Kidney (tissue), 13 donors: ENCODE measurements at regions not wholly inside any gene's neighbourhood (a gene's known extent, or its start where the extent isn't known, plus 50 kb on each side); places are given as distances from the start of the nearest gene placed in this dataset.
A peak's percentile ranks its signal among the peaks of the same experiment; 100 is the strongest.

Experiments
- DNase-seq, 5 donors: peaks; one replicate each; pipeline ENCODE4 v3.0.0-alpha.2; 2013 to 2020
- FAIRE-seq: peaks from 2 replicates; lab custom pipeline; 2012; peaks lifted over from hg19 to GRCh38; lab: Jason Lieb, UNC
- H3K27ac ChIP-seq, 2 donors: one replicate each; pipeline ENCODE4 v1.7.0; 2013; ENCODE audit warnings: low read depth in 2 of 2, low read length in 2 of 2, inconsistent platforms in 1 of 2
- H3K27me3 ChIP-seq: one replicate; pipeline ENCODE4 v1.7.1; 2013; ENCODE audit warnings: low read length, inconsistent platforms; ENCODE audit not compliant: control insufficient read depth, insufficient read depth
- H3K36me3 ChIP-seq, 3 donors: one replicate each; pipeline versions ENCODE4 v1.7.0 to v1.7.1; 2013; ENCODE audit warnings: low read length in 3 of 3, control low read depth in 1 of 3, inconsistent platforms in 1 of 3; ENCODE audit not compliant: insufficient read depth in 3 of 3, control insufficient read depth in 2 of 3
- H3K4me1 ChIP-seq, 3 donors: one replicate each; pipeline versions ENCODE4 v1.7.0 to v1.7.1; 2013; ENCODE audit warnings: low read length in 3 of 3, inconsistent platforms in 1 of 3, low read depth in 1 of 3; ENCODE audit not compliant: control insufficient read depth in 2 of 3, insufficient read depth in 2 of 3
- H3K4me3 ChIP-seq, 3 donors: one replicate each; pipeline versions ENCODE4 v1.7.0 to v1.8.1; 2013; ENCODE audit warnings: low read length in 3 of 3, control low read depth in 1 of 3, inconsistent platforms in 1 of 3
- H3K9ac ChIP-seq, 3 donors: one replicate each; pipeline versions ENCODE4 v1.7.0 to v1.7.1; 2013; ENCODE audit warnings: low read length in 3 of 3, control low read depth in 1 of 3, inconsistent platforms in 1 of 3
- H3K9me3 ChIP-seq, 3 donors: one replicate each; pipeline versions ENCODE4 v1.7.0 to v1.7.1; 2013; ENCODE audit warnings: low read length in 3 of 3, control low read depth in 1 of 3, inconsistent platforms in 1 of 3; ENCODE audit not compliant: control insufficient read depth in 2 of 3, insufficient read depth in 1 of 3
- intact Hi-C: fragments of 100-400 bp; cut with DNase I; formaldehyde crosslinking; loops from one replicate; pipeline ENCODE4 v1.11.1; 2022
- TF ChIP-seq, protein P1 (sequence below): IDR thresholded peaks from 3 replicates; pipeline ENCODE4 v1.5.1; 2012; ENCODE audit warnings: mild to moderate bottlenecking, moderate library complexity, borderline replicate concordance; ENCODE audit not compliant: insufficient read depth; ENCODE audit errors: extremely low read depth
- donor health status: control.
- donor health status: control.
- donor health status: control.
- donor health status: control.
- donor health status: control.
- donor health status: DM: yes; HTN: yes; CAD: no.
- donor health status: Normal renal cell carcinoma (clear cell type).

DNA sequence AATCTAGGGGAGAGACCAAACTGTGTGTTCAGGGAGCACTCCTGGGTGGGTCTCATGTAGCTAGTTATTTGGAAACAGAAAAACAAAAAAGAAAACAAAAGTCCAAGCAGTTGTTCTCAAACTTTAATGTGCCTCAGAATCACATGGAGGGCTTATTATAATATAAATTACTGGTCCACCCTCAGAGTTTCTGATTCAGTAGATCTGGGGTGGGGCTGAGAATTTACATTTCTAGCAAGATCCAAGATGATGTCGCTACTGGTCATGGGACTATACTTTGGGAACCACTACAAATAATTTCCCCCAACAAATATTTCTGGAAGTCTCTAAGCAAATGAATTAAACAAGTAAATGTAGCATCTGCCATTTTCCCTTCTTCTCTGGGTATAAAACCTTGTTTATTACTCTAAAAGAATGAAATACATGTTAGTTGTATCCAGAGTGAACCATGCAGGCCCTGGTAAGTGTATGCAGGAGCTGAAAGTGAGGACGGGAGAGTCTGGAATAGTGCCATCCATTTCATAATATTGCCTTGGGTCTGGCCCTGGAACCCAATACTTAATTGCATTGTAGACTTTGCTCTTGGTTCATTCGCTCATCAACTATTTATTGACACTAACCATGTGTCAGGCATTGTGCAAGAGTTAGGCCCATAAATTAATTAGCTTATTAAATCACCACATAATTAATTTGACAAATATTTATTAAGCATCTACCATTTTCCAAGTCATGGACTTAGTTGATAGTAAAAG lies 490.8 kb downstream of the EPM2A start:
- no peaks in the 10 kb centered on the region for H3K4me1 ChIP-seq
- H3K9ac ChIP-seq = no peak overlapping the region
- H3K4me3 ChIP-seq = no peak overlapping the region
- intact Hi-C loops = no loop called here
- no peak for DNase-seq
- FAIRE-seq = no peak
- no peaks in the 10 kb centered on the region for H3K27me3 ChIP-seq
- no peak overlapping the region for H3K27ac ChIP-seq
- TF ChIP-seq, protein P1, sequence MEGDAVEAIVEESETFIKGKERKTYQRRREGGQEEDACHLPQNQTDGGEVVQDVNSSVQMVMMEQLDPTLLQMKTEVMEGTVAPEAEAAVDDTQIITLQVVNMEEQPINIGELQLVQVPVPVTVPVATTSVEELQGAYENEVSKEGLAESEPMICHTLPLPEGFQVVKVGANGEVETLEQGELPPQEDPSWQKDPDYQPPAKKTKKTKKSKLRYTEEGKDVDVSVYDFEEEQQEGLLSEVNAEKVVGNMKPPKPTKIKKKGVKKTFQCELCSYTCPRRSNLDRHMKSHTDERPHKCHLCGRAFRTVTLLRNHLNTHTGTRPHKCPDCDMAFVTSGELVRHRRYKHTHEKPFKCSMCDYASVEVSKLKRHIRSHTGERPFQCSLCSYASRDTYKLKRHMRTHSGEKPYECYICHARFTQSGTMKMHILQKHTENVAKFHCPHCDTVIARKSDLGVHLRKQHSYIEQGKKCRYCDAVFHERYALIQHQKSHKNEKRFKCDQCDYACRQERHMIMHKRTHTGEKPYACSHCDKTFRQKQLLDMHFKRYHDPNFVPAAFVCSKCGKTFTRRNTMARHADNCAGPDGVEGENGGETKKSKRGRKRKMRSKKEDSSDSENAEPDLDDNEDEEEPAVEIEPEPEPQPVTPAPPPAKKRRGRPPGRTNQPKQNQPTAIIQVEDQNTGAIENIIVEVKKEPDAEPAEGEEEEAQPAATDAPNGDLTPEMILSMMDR = no peak
- no peaks in the 10 kb centered on the region for H3K9me3 ChIP-seq
- H3K36me3 ChIP-seq = no peaks in the 10 kb centered on the region

DNA sequence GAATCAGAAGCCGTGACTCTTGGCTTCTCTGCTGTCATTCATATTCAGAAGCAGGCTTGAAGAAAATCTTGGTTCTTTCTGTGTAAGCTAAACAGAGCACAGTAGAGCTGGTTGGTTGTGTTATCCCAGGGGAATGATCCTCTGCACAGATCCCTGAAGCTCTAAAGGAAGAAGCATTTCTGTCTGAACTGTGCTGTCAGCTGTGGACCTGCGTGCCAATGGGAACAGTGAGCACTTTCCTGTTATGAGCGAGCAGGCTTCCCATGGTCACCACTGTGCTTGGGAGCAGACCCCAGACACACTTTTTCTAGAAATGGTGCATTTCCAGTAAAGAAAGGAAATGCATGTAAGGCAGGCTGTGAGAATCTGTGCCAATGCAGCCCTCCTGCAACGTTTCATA lies 490.2 kb downstream of the EPM2A start:
- intact Hi-C loops = no loop called here
- FAIRE-seq (no peak), DNase-seq (peak in 1 of 5 donors; percentile 7)
- H3K4me3 ChIP-seq = no peak overlapping the region
- H3K9ac ChIP-seq = no peak overlapping the region
- H3K4me1 ChIP-seq = no peaks in the 10 kb centered on the region
- TF ChIP-seq, protein P1 = no peak
- no peaks in the 10 kb centered on the region for H3K36me3 ChIP-seq
- no peaks in the 10 kb centered on the region for H3K9me3 ChIP-seq
- H3K27ac ChIP-seq = no peak overlapping the region
- H3K27me3 ChIP-seq = no peaks in the 10 kb centered on the region

DNA sequence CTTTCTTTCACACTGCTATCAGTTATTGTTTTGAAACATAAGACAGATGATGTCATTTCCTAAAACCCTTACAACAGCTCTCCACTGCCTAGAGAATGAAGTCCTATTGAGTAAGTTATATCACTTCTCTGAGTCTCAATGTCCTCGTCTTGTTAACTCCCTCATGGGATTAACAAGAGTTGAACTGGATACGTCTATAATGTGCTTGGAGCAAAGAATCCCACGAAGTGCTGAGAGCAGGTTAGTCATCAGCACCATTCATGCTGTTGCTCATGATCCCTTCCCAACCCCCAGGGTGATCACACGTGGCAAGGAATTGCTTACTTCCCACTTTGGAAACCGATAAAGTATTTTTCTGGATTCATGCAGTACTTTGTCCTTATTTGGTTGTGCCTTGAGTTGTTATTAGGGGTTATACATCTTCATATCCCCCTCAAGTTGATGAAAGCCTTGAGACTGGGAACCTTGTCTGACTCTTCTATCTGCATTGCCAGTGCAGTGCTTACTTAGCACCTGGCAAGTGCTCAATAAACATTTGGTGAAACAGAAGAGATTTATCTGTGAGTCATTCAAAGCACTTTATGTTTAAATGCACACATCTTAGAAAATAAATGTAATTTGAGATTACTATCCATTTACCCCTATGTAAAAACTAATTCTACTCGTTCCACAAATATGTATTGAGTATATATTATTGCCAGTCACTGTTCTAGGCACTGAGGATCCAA lies 487.5 kb downstream of the EPM2A start:
- no peak overlapping the region for H3K9ac ChIP-seq
- no peaks in the 10 kb centered on the region for H3K27me3 ChIP-seq
- H3K4me1 ChIP-seq = no peaks in the 10 kb centered on the region
- H3K9me3 ChIP-seq = no peaks in the 10 kb centered on the region
- TF ChIP-seq, protein P1 = no peak
- intact Hi-C loops = no loop called here
- H3K27ac ChIP-seq = no peak overlapping the region
- no peak overlapping the region for H3K4me3 ChIP-seq
- DNase-seq (no peak), FAIRE-seq (no peak)
- H3K36me3 ChIP-seq = no peaks in the 10 kb centered on the region
